GM23248 (cell line): ENCODE measurements at regions not wholly inside any gene's neighbourhood (a gene's known extent, or its start where the extent isn't known, plus 50 kb on each side); places are given as distances from the start of the nearest gene placed in this dataset.

Experiments
- DNase-seq: peaks from one replicate; pipeline ENCODE4 v3.0.0-alpha.2; 2015
- H2AFZ ChIP-seq: fragments of 200-600 bp; sonication (generic); 2 replicates; pipeline ENCODE4 v1.6.1; 2016; ENCODE audit warnings: antibody characterized with exemption
- H3F3A ChIP-seq: fragments of 200-600 bp; sonication (generic); 2 replicates; pipeline ENCODE4 v1.6.1; 2016; ENCODE audit warnings: mild to moderate bottlenecking, antibody characterized with exemption, mixed run types; ENCODE audit not compliant: insufficient read depth
- H3K27ac ChIP-seq: fragments of 200-600 bp; sonication (generic); 2 replicates; pipeline ENCODE4 v1.5.1; 2016; ENCODE audit warnings: mild to moderate bottlenecking
- H3K27me3 ChIP-seq: fragments of 200-600 bp; sonication (generic); replicated peaks from 2 replicates; pipeline ENCODE4 v1.6.1; 2016; ENCODE audit warnings: mild to moderate bottlenecking; ENCODE audit not compliant: insufficient read depth
- H3K36me3 ChIP-seq: fragments of 200-600 bp; sonication (generic); 2 replicates; pipeline ENCODE4 v1.6.1; 2016; ENCODE audit warnings: low read depth, mild to moderate bottlenecking
- H3K4me1 ChIP-seq: fragments of 200-600 bp; sonication (generic); 2 replicates; pipeline ENCODE4 v1.6.1; 2016; ENCODE audit warnings: mild to moderate bottlenecking; ENCODE audit not compliant: insufficient read depth
- H3K4me2 ChIP-seq: fragments of 200-600 bp; sonication (generic); one replicate; pipeline ENCODE4 v1.6.1; 2016; ENCODE audit warnings: mild to moderate bottlenecking; ENCODE audit not compliant: unreplicated experiment
- H3K4me3 ChIP-seq: fragments of 200-600 bp; sonication (generic); 2 replicates; pipeline ENCODE4 v1.5.1; 2016; ENCODE audit warnings: mild to moderate bottlenecking
- H3K79me2 ChIP-seq: fragments of 200-600 bp; sonication (generic); 2 replicates; pipeline ENCODE4 v1.6.1; 2016; ENCODE audit warnings: mild to moderate bottlenecking; ENCODE audit not compliant: insufficient read depth
- H3K9ac ChIP-seq: fragments of 200-600 bp; sonication (generic); 2 replicates; pipeline ENCODE4 v1.6.1; 2016; ENCODE audit warnings: mild to moderate bottlenecking
- H3K9me2 ChIP-seq: fragments of 200-600 bp; sonication (generic); 2 replicates; pipeline ENCODE4 v1.6.1; 2016; ENCODE audit warnings: mixed run types, mild to moderate bottlenecking, moderate library complexity; ENCODE audit not compliant: insufficient read depth
- H3K9me3 ChIP-seq: fragments of 200-600 bp; sonication (generic); one replicate; pipeline ENCODE4 v1.6.1; 2017; ENCODE audit warnings: low read depth
- H4K20me1 ChIP-seq: fragments of 200-600 bp; sonication (generic); 2 replicates; pipeline ENCODE4 v1.6.0; 2016; ENCODE audit not compliant: insufficient read depth
- EZH2 ChIP-seq: fragments of 200-600 bp; sonication (generic); IDR thresholded peaks from 2 replicates; pipeline ENCODE4 v1.6.1; 2018; ENCODE audit warnings: antibody characterized with exemption, mild to moderate bottlenecking; ENCODE audit not compliant: insufficient read depth, poor library complexity, severe bottlenecking
- EZH2phosphoT487 ChIP-seq: fragments of 200-600 bp; sonication (generic); IDR thresholded peaks from 2 replicates; pipeline ENCODE4 v1.6.1; 2018; ENCODE audit warnings: antibody characterized with exemption, moderate library complexity, mild to moderate bottlenecking, low read depth; ENCODE audit not compliant: insufficient read depth
- WGBS, 2 experiments: methylation state at CpG; one replicate each; pipeline ENCODE4 v1.1.6; 2015 to 2017; ENCODE audit warnings: low lambda C conversion rate in 2 of 2, low coverage in 1 of 2; ENCODE audit errors: missing lambda C conversion rate in 2 of 2; 5-methylcytosine and 5-hydroxymethylcytosine counted together
- in situ Hi-C: fragments of 300-500 bp; cut with MboI; formaldehyde crosslinking; loops from 2 replicates; pipeline ENCODE4 v1.15.0; 2020

- Histone ChIP-seq H3K36me3 (no peaks in the 10 kb centered on the region), H2AFZ (no peak overlapping the region), H4K20me1 (no peaks in the 10 kb centered on the region), H3K4me1 (no peaks in the 10 kb centered on the region), H3K4me3 (no peak overlapping the region), H3K27me3 (no peaks in the 10 kb centered on the region), H3K9me2 (no peaks in the 10 kb centered on the region), H3F3A (no peaks in the 10 kb centered on the region), H3K9ac (no peak overlapping the region), H3K4me2 (no peak overlapping the region), H3K79me2 (no peaks in the 10 kb centered on the region), H3K9me3 (no peaks in the 10 kb centered on the region), H3K27ac (no peak overlapping the region)
- WGBS, 2 experiments: 2% methylated on average over 2 of the region's 2 CpGs
- in situ Hi-C loops: no loop called here
- TF ChIP-seq EZH2 (no peak), EZH2phosphoT487 (no peak)
- DNase-seq: no peak
These were observed 932.0 kb downstream of the TLE4 start for GRCh38 chr9:80503671-80504281.

- Histone ChIP-seq H3K4me2 (no peak overlapping the region), H3K4me3 (no peak overlapping the region), H3K9me3 (no peaks in the 10 kb centered on the region), H2AFZ (no peak overlapping the region), H3K79me2 (no peaks in the 10 kb centered on the region), H3K27me3 (no peaks in the 10 kb centered on the region), H3K9me2 (no peaks in the 10 kb centered on the region), H3F3A (no peaks in the 10 kb centered on the region), H3K4me1 (no peaks in the 10 kb centered on the region), H4K20me1 (no peaks in the 10 kb centered on the region), H3K27ac (no peak overlapping the region), H3K36me3 (no peaks in the 10 kb centered on the region), H3K9ac (no peak overlapping the region)
- no peak for DNase-seq
- WGBS, 2 experiments: 45 to 54% methylated on average over 5 of the region's 5 CpGs
- TF ChIP-seq EZH2: no peak
- TF ChIP-seq EZH2phosphoT487: no peak
- in situ Hi-C loops: no loop called here
These were observed 930.5 kb downstream of the TLE4 start for GRCh38 chr9:80502306-80502705.

GRCh38 chr9:80501635-80502034, 929.9 kb downstream of the TLE4 start:
- H3K9me2 ChIP-seq: no peaks in the 10 kb centered on the region
- TF ChIP-seq EZH2phosphoT487: no peak
- TF ChIP-seq EZH2: no peak
- no peaks in the 10 kb centered on the region for H3K79me2 ChIP-seq
- H3K27me3 ChIP-seq: no peaks in the 10 kb centered on the region
- H3K9ac ChIP-seq: no peak overlapping the region
- no peaks in the 10 kb centered on the region for H3K36me3 ChIP-seq
- no peak overlapping the region for H3K4me2 ChIP-seq
- H3K4me1 ChIP-seq: no peaks in the 10 kb centered on the region
- DNase-seq: no peak
- no peaks in the 10 kb centered on the region for H3K9me3 ChIP-seq
- H3F3A ChIP-seq: no peaks in the 10 kb centered on the region
- H4K20me1 ChIP-seq: no peaks in the 10 kb centered on the region
- no peak overlapping the region for H3K4me3 ChIP-seq
- 15 to 19% methylated on average over 3 of the region's 3 CpGs for WGBS, 2 experiments
- no peak overlapping the region for H3K27ac ChIP-seq
- in situ Hi-C loops: no loop called here
- H2AFZ ChIP-seq: no peak overlapping the region

GRCh38 chr9:80500300-80500699, 928.5 kb downstream of the TLE4 start:
- no peak overlapping the region for H3K9ac ChIP-seq
- H3K79me2 ChIP-seq: no peaks in the 10 kb centered on the region
- no peak for TF ChIP-seq EZH2
- no peak for TF ChIP-seq EZH2phosphoT487
- in situ Hi-C loops: no loop called here
- H2AFZ ChIP-seq: no peak overlapping the region
- H3K9me3 ChIP-seq: peaks cover 5% of the 10 kb centered on the region
- H3K4me1 ChIP-seq: no peaks in the 10 kb centered on the region
- no peaks in the 10 kb centered on the region for H4K20me1 ChIP-seq
- no peaks in the 10 kb centered on the region for H3K27me3 ChIP-seq
- no peak overlapping the region for H3K27ac ChIP-seq
- H3F3A ChIP-seq: no peaks in the 10 kb centered on the region
- no peaks in the 10 kb centered on the region for H3K9me2 ChIP-seq
- DNase-seq: no peak
- H3K36me3 ChIP-seq: no peaks in the 10 kb centered on the region
- H3K4me3 ChIP-seq: no peak overlapping the region
- WGBS, 2 experiments: 47% methylated on average over 4 of the region's 4 CpGs
- H3K4me2 ChIP-seq: no peak overlapping the region

- Histone ChIP-seq H3K27me3 (no peaks in the 10 kb centered on the region), H2AFZ (no peak overlapping the region), H3K9me2 (no peaks in the 10 kb centered on the region), H4K20me1 (no peaks in the 10 kb centered on the region), H3K79me2 (no peaks in the 10 kb centered on the region), H3K4me1 (no peaks in the 10 kb centered on the region), H3K27ac (no peak overlapping the region), H3K36me3 (no peaks in the 10 kb centered on the region), H3K4me2 (no peak overlapping the region), H3F3A (no peaks in the 10 kb centered on the region), H3K9me3 (peaks cover 5% of the 10 kb centered on the region), H3K4me3 (no peak overlapping the region), H3K9ac (no peak overlapping the region)
- TF ChIP-seq EZH2: no peak
- TF ChIP-seq EZH2phosphoT487: no peak
- WGBS, 2 experiments: 32 to 33% methylated on average over 6 of the region's 6 CpGs
- in situ Hi-C loops: no loop called here
- no peak for DNase-seq
These were observed 926.3 kb downstream of the TLE4 start for GRCh38 chr9:80498001-80498555.
